Dendritic cell treated with granulocyte-macrophage colony-stimulating factor and Interleukin-4, amounts not matched to agents 40 ng/mL and 50 ng/mL, for 4 days (primary cell): ENCODE measurements at regions not wholly inside any gene's neighbourhood (a gene's known extent, or its start where the extent isn't known, plus 50 kb on each side); places are given as distances from the start of the nearest gene placed in this dataset.

Experiments used
- H3K27ac Mint-ChIP-seq: one replicate; pipeline ENCODE4 v1.8.0; 2022; ENCODE audit warnings: mild to moderate bottlenecking, mixed read lengths
- H3K27me3 Mint-ChIP-seq: one replicate; pipeline ENCODE4 v1.8.0; 2022; ENCODE audit warnings: mild to moderate bottlenecking, mixed read lengths
- H3K36me3 Mint-ChIP-seq: one replicate; pipeline ENCODE4 v1.8.0; 2022; ENCODE audit warnings: low read depth, mixed read lengths
- H3K4me1 Mint-ChIP-seq: one replicate; pipeline ENCODE4 v1.8.0; 2022; ENCODE audit warnings: low read depth, mixed read lengths
- H3K4me3 Mint-ChIP-seq: one replicate; pipeline ENCODE4 v1.8.0; 2022; ENCODE audit warnings: mild to moderate bottlenecking, moderate library complexity, mixed read lengths
- H3K9me3 Mint-ChIP-seq: one replicate; pipeline ENCODE4 v1.8.0; 2022; ENCODE audit warnings: mixed read lengths
- intact Hi-C: fragments of 100-400 bp; cut with micrococcal nuclease; formaldehyde crosslinking; loops from one replicate; pipeline ENCODE4 v1.15.0; 2022

DNA sequence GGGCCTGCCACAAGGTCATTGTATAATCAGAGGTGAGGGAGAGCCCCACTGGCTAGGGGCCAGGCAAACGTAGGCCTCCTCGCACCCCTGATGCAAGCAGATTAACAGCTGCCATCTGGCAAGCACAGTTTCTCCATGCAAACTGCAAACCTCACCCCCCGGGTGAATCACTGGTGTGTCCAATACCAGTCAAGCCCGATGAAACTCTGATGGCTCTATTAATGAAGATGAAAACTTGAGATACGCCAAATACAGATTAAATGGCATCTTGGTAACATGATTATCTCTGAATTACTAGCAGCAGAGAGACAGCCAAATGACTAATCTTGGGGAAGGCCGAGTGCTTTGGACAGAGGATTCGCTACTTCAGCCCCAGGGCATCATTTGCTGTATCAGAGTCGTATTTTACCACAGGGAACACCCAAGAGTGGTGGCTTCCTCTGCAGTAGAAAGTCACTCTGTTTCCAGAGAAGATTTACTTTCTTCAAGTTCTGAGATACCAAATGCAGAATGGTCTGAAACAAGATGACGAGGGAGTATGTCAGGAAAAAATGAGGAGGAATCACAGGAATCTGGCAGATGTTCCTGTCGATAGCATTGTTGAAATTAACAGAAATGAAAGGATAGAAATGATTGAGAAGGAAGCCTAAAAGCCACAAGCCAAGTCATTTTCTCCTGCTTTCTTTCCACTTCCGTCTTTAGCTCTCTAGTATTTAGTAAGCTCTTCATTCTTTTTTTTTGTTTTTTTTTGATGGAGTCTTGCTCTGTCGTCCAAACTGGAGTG, 96.2 kb upstream of the NR2F2 start:
- no peaks in the 10 kb centered on the region for H3K27me3 Mint-ChIP-seq
- no peak overlapping the region for H3K4me3 Mint-ChIP-seq
- intact Hi-C loops, result no loop called here
- no peaks in the 10 kb centered on the region for H3K9me3 Mint-ChIP-seq
- H3K4me1 Mint-ChIP-seq, result no peaks in the 10 kb centered on the region
- H3K36me3 Mint-ChIP-seq, result no peaks in the 10 kb centered on the region
- no peak overlapping the region for H3K27ac Mint-ChIP-seq

- Mint-ChIP-seq H3K36me3 (no peaks in the 10 kb centered on the region), H3K4me3 (no peak overlapping the region), H3K27me3 (no peaks in the 10 kb centered on the region), H3K27ac (no peak overlapping the region), H3K4me1 (no peaks in the 10 kb centered on the region), H3K9me3 (no peaks in the 10 kb centered on the region)
- intact Hi-C loops, result no loop called here
These were observed 93.5 kb upstream of the NR2F2 start for GRCh38 chr15:96237002-96237401.

DNA sequence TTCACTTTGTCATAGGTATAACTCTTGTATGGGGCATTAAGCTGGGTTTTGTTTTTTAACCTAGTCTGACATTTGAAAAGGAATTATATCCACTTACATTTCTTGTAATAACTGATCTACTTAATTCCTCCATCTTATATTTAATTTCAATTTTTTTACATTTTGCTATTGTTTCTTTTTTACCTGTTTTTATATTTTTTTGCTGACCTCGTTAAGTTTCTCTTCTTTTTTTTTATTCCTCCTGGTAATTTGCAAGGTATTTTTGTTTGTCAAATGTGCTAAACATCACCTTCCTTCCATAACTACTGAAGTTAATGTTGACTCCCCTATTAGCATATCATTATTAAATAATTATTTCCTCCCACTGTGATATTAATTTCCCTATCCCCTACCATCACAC, 87.7 kb upstream of the NR2F2 start:
- intact Hi-C loops, result no loop called here
- H3K4me3 Mint-ChIP-seq, result no peak overlapping the region
- no peak overlapping the region for H3K27ac Mint-ChIP-seq
- H3K36me3 Mint-ChIP-seq, result no peaks in the 10 kb centered on the region
- no peaks in the 10 kb centered on the region for H3K4me1 Mint-ChIP-seq
- no peaks in the 10 kb centered on the region for H3K27me3 Mint-ChIP-seq
- peaks cover 28% of the 10 kb centered on the region for H3K9me3 Mint-ChIP-seq

- Mint-ChIP-seq H3K36me3 (no peaks in the 10 kb centered on the region), H3K4me1 (no peaks in the 10 kb centered on the region), H3K27me3 (no peaks in the 10 kb centered on the region), H3K9me3 (peaks cover 37% of the 10 kb centered on the region), H3K27ac (no peak overlapping the region), H3K4me3 (no peak overlapping the region)
- intact Hi-C loops, result no loop called here
These were observed 86.8 kb upstream of the NR2F2 start for GRCh38 chr15:96243701-96244100.

GRCh38 chr15:96245252-96245651, 85.2 kb upstream of the NR2F2 start:
- no peak overlapping the region for H3K4me3 Mint-ChIP-seq
- H3K36me3 Mint-ChIP-seq, result no peaks in the 10 kb centered on the region
- H3K9me3 Mint-ChIP-seq, result peaks cover 38% of the 10 kb centered on the region
- H3K27me3 Mint-ChIP-seq, result no peaks in the 10 kb centered on the region
- intact Hi-C loops, result no loop called here
- H3K4me1 Mint-ChIP-seq, result no peaks in the 10 kb centered on the region
- H3K27ac Mint-ChIP-seq, result no peak overlapping the region

- H3K27ac Mint-ChIP-seq, result no peak overlapping the region
- no peaks in the 10 kb centered on the region for H3K36me3 Mint-ChIP-seq
- intact Hi-C loops, result no loop called here
- no peak overlapping the region for H3K4me3 Mint-ChIP-seq
- H3K27me3 Mint-ChIP-seq, result no peaks in the 10 kb centered on the region
- no peaks in the 10 kb centered on the region for H3K4me1 Mint-ChIP-seq
- peaks cover 40% of the 10 kb centered on the region for H3K9me3 Mint-ChIP-seq
These were observed 84.4 kb upstream of the NR2F2 start for GRCh38 chr15:96246057-96246456.

DNA sequence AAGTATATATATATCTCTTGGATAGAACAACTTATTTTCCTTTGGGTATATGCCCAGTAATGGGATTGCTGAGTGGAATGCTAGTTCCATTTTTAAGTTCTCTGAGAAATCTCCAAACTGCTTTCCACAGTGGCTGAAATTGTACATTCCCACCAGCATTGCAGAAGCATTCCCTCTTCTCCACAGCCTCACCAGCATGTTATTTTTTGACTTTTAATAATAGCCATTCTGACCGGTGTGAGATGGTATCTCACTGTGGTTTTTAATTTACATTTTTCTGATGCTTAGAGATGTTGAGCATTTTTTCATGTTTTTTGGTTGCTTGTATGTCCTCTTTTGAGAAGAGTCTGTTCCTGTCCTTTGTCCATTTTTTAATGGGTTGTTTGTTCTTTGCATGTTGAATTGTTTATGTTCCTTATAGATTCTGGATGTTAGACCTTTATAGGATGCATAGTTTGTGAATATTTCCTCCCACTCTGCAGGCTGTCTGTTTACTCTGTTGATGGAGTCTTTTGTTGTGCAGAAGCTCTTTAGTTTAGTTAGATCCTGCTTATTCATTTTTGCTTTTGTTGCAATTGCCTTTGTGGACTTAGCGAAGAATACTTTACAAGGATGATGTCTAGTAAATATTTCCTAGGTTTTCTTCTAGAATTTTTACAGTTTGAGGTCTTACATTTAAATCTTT, 82.7 kb upstream of the NR2F2 start:
- intact Hi-C loops, result no loop called here
- Mint-ChIP-seq H3K9me3 (peaks cover 49% of the 10 kb centered on the region), H3K4me1 (no peaks in the 10 kb centered on the region), H3K27ac (no peak overlapping the region), H3K4me3 (no peak overlapping the region), H3K36me3 (no peaks in the 10 kb centered on the region), H3K27me3 (no peaks in the 10 kb centered on the region)

GRCh38 chr15:96252148-96252547, 78.4 kb upstream of the NR2F2 start:
- no peak overlapping the region for H3K4me3 Mint-ChIP-seq
- H3K36me3 Mint-ChIP-seq, result no peaks in the 10 kb centered on the region
- H3K27me3 Mint-ChIP-seq, result no peaks in the 10 kb centered on the region
- no peak overlapping the region for H3K27ac Mint-ChIP-seq
- peaks cover 27% of the 10 kb centered on the region for H3K9me3 Mint-ChIP-seq
- no peaks in the 10 kb centered on the region for H3K4me1 Mint-ChIP-seq
- intact Hi-C loops, result no loop called here

DNA sequence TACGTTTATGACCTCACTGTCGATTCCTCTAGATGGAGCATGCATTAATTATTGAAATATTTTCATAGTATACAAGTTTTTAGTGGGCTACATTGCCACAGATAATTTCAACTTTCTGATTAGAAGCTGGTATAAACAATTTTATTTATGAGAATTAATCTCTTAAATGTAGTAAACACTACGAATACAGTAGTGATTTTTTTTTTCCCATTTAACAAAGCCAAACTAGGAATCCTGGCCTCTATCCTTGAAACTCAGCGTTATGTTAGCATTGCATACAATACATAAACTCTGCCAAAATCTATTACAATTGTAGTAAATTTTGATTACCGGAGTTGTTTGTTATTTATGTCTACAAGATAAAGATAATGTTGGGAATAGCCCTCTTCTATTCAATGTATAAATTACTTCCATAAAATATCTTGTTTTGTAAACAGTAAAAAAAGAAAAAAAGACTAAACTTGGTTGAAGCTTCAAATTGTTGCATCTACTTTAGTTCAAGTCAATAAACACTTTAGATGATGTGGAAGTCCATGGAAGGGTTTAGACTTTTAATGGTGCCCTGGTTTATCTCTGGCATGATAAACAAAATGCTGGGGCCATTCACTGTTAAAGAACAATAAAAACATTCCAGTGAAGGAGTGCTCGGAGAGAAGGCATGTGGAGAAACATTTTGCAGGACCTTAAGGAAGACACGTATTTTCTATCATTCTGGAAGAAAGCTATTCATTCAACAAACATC, 77.3 kb upstream of the NR2F2 start:
- no peaks in the 10 kb centered on the region for H3K27me3 Mint-ChIP-seq

GRCh38 chr15:96254173-96254572, 76.3 kb upstream of the NR2F2 start:
- Mint-ChIP-seq H3K27me3 (no peaks in the 10 kb centered on the region), H3K9me3 (peaks cover 11% of the 10 kb centered on the region), H3K4me3 (no peak overlapping the region), H3K27ac (no peak overlapping the region), H3K4me1 (no peaks in the 10 kb centered on the region), H3K36me3 (no peaks in the 10 kb centered on the region)
- intact Hi-C loops, result no loop called here

More for the DNA sequence above, 77.3 kb upstream of the NR2F2 start:
- intact Hi-C loops, result no loop called here
- Mint-ChIP-seq H3K27ac (no peak overlapping the region), H3K36me3 (no peaks in the 10 kb centered on the region), H3K4me1 (no peaks in the 10 kb centered on the region), H3K4me3 (no peak overlapping the region), H3K9me3 (peaks cover 17% of the 10 kb centered on the region)

GRCh38 chr15:96255599-96255998, 74.9 kb upstream of the NR2F2 start:
- Mint-ChIP-seq H3K36me3 (no peaks in the 10 kb centered on the region), H3K27ac (no peak overlapping the region), H3K9me3 (peaks cover 11% of the 10 kb centered on the region), H3K27me3 (no peaks in the 10 kb centered on the region), H3K4me1 (no peaks in the 10 kb centered on the region), H3K4me3 (no peak overlapping the region)
- intact Hi-C loops, result no loop called here

- no peaks in the 10 kb centered on the region for H3K36me3 Mint-ChIP-seq
- no peaks in the 10 kb centered on the region for H3K9me3 Mint-ChIP-seq
- no peak overlapping the region for H3K27ac Mint-ChIP-seq
- no peaks in the 10 kb centered on the region for H3K4me1 Mint-ChIP-seq
- no peaks in the 10 kb centered on the region for H3K27me3 Mint-ChIP-seq
- intact Hi-C loops, result no loop called here
- H3K4me3 Mint-ChIP-seq, result no peak overlapping the region
These were observed 68.9 kb upstream of the NR2F2 start for GRCh38 chr15:96261575-96262034.

DNA sequence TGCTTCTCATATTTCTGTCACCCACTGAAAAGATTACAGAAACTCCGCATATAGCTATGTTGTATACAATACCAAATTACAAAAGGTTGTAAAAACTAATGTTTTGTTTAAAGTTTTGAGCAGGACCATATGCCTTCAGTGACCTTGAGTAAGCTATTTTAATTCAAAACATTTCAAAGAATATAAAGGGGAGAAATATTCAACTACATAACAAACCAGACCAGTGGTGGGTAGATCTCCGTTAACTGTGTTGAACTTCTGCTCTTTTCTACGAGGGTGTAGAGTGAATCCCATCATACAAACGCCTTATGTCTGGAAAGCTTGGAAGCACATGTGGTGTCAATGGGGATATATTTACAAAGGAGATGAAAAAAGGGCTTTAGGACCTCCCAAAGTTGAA, 68.4 kb upstream of the NR2F2 start:
- H3K27me3 Mint-ChIP-seq, result no peaks in the 10 kb centered on the region
- no peak overlapping the region for H3K27ac Mint-ChIP-seq
- H3K36me3 Mint-ChIP-seq, result no peaks in the 10 kb centered on the region
- H3K4me1 Mint-ChIP-seq, result no peaks in the 10 kb centered on the region
- H3K9me3 Mint-ChIP-seq, result no peaks in the 10 kb centered on the region
- no peak overlapping the region for H3K4me3 Mint-ChIP-seq
- intact Hi-C loops, result no loop called here
